ENCODE measurements at regions not wholly inside any gene's neighbourhood (a gene's known extent, or its start where the extent isn't known, plus 50 kb on each side); places are given as distances from the start of the nearest gene placed in this dataset.

DNA sequence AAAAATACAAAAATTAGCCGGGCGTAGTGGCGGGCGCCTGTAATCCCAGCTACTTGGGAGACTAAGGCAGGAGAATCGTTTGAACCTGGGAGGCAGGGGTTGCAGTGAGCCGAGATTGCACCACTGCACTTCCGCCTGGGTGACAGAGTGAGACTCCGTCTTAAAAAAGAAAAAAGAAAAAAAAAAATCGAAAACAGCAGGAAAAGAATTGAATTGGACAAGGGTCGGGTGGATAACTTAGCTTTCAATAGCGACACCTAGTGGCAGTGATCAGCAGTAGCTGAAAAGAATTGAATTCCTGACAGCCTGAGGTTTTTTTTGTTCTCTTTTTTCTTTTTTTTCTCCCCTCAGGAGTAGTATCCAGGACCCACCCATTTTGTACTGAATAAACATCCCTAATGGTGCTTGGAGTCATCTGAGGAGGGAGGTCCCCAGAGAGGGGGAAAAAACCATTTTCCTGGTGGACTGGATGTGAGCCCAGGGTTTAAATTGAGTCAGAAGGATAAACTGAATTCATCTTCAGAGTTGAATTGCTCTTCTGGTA lies 55.1 kb downstream of the CYCS start:
- peaks cover 2 to 14% of the 10 kb centered on the region in 2 donors for H3K4me1 Mint-ChIP-seq (ENCODE audit: low read depth in 2 of 2)
- H3K27ac Mint-ChIP-seq: peak overlapping the region in 1 of 2 donors; percentile 27
- DNase-seq (ENCODE audit: low spot score): no peak
- no peak overlapping the region for H3K4me3 Mint-ChIP-seq
- ATAC-seq: peak; percentile 57 to 67
- H3K9me3 Mint-ChIP-seq: no peaks in the 10 kb centered on the region
- no peaks in the 10 kb centered on the region for H3K27me3 Mint-ChIP-seq
- H3K36me3 Mint-ChIP-seq: no peaks in the 10 kb centered on the region

DNA sequence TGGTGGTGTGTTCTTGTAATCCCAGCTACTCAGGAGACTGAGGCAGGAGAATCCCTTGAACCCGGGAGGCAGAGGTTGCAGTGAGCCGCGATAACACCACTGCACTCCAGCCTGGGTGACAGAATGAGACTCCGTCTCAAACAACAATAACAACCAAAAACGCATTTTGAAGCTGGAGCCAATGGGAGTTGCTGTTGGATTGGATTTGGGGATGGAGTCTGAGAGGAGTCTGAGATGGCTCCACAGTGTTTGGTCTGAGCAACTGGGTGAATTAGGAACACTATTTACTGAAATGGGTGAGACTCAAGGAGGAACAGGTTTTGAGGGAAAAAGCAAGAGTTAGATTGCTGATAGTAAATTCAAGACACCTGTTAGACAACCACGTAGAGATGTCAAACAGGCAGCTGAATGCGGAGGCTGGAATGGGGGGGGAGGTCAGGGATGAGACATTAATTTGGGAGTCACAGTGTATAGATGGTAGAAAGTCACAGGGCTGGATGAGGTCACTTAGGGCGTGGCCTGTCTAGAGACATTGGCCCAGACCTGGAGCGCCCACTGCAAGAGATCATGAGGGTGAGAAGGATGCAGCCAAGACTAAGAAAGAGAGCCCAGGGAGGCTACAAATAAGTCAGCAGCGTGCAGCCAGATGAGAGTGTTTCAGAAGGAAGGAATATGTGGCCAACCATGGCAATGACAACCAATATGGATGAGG lies 56.4 kb downstream of the CYCS start:
- Mint-ChIP-seq H3K27me3 (no peaks in the 10 kb centered on the region), H3K4me3 (no peak overlapping the region), H3K36me3 (no peaks in the 10 kb centered on the region), H3K4me1 (ENCODE audit: low read depth in 2 of 2) (peaks cover 2 to 14% of the 10 kb centered on the region in 2 donors), H3K9me3 (no peaks in the 10 kb centered on the region), H3K27ac (no peak overlapping the region)
- DNase-seq (ENCODE audit: low spot score) (no peak), ATAC-seq (peak in 1 of 2 donors; percentile 27)

- DNase-seq (ENCODE audit: low spot score): no peak
- no peaks in the 10 kb centered on the region for H3K27me3 Mint-ChIP-seq
- H3K4me3 Mint-ChIP-seq: no peak overlapping the region
- no peak overlapping the region for H3K27ac Mint-ChIP-seq
- H3K4me1 Mint-ChIP-seq (ENCODE audit: low read depth in 2 of 2): peaks cover 2 to 9% of the 10 kb centered on the region in 2 donors
- no peaks in the 10 kb centered on the region for H3K9me3 Mint-ChIP-seq
- no peaks in the 10 kb centered on the region for H3K36me3 Mint-ChIP-seq
- no peak for ATAC-seq
Observed at GRCh38 chr7:25067726-25068501, 57.1 kb downstream of the CYCS start.

DNA sequence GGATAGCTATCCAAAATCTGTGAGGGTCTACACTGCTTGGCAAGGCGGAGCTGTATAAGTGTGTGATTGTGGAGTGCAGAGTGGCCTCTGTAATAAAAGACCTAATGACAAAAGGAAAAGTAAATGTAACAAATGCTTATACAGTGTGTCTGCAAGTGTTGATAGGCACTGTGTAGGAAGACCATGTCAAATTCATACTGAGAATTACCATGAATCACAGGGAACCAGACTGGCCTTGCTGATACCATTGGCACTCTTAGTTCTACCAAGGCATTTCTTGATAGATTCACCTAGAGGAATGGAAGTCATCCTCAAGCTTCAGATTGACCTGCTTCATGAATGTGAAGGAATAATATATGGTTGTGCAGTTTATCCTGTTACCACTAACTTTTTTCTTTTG lies 58.8 kb downstream of the CYCS start:
- no peak for ATAC-seq
- H3K27ac Mint-ChIP-seq: no peak overlapping the region

DNA sequence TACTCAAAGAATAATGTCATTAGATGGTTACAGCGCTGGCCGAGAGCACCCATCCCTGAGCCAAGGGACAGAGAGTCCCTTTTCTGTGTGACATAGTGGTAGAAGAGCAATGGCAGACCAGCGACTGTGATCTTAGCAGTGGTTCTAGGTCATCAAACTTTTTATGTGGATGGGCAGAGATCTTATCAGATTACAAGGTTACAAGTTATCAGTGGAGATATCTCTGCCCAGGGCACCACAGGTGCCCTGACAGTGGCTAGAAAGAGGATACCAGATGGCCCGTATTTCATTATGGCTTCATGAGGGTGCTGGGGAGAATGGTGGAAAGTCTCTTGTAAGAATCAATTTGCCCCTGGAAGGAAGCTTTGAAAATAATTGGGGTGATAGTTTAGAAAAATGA lies 62.7 kb downstream of the CYCS start:
- Mint-ChIP-seq H3K27me3 (no peaks in the 10 kb centered on the region), H3K36me3 (no peaks in the 10 kb centered on the region), H3K4me3 (no peak overlapping the region)

More for the DNA sequence above, 58.8 kb downstream of the CYCS start:
- no peak for DNase-seq (ENCODE audit: low spot score)
- Mint-ChIP-seq H3K4me3 (no peak overlapping the region), H3K36me3 (no peaks in the 10 kb centered on the region), H3K27me3 (no peaks in the 10 kb centered on the region), H3K4me1 (ENCODE audit: low read depth in 2 of 2) (peaks cover 2 to 9% of the 10 kb centered on the region in 2 donors), H3K9me3 (no peaks in the 10 kb centered on the region)

DNA sequence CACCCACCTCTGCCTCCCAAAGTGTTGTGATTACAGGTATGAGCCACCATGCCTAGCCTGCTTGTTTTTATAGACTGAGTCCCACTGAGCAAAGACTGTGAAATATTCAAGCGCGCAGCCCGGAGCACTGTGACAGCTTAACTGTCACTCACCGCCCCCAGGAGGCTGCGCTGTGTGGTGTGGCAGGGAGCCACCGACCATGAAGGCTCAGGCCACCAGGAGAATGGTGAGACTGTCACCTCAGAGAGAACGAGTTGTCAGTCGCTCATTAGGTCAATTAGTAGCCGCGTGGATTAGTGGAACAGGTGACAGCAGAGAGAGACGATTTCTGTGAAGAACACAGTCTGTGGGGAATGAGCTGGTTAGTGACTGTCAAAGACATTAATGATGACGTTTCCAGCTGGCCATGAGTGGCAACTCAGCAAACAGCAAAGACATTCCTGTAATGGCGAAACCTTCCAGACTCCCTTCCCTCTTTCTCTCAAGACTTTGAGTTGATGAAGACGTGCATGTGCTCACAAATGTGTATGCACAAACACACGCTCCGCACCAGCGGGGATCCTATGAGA lies 64.5 kb downstream of the CYCS start:
- Mint-ChIP-seq H3K9me3 (no peaks in the 10 kb centered on the region), H3K27ac (no peak overlapping the region), H3K36me3 (no peaks in the 10 kb centered on the region), H3K4me1 (ENCODE audit: low read depth in 2 of 2) (no peaks in the 10 kb centered on the region), H3K27me3 (no peaks in the 10 kb centered on the region), H3K4me3 (no peak overlapping the region)
- ATAC-seq (no peak), DNase-seq (ENCODE audit: low spot score) (no peak)

More for the DNA sequence above, 62.7 kb downstream of the CYCS start:
- Mint-ChIP-seq H3K4me1 (ENCODE audit: low read depth in 2 of 2) (no peaks in the 10 kb centered on the region), H3K9me3 (no peaks in the 10 kb centered on the region), H3K27ac (no peak overlapping the region)
- ATAC-seq (no peak), DNase-seq (ENCODE audit: low spot score) (no peak)

DNA sequence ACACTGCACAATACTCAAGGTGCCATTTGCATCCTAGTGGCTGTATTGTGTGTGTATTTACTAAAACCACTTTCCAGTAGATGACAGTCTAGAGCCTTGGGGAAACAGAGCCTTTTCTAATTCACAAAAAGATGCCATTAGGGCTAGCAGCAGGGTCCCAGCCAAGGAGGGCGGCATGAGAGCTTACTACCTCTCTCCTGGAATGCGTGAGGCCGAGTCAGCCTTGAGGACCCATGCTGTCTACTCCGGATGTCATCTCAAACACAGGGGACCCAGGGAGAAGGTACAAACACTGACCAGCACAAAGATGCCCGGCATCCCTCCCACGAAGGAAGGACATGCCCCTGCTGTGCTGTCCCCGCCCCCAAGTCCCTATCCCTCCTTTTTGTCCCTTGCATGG lies 65.5 kb downstream of the CYCS start:
- H3K27ac Mint-ChIP-seq: no peak overlapping the region
- ATAC-seq: no peak
- H3K27me3 Mint-ChIP-seq: no peaks in the 10 kb centered on the region
- no peaks in the 10 kb centered on the region for H3K4me1 Mint-ChIP-seq (ENCODE audit: low read depth in 2 of 2)
- H3K9me3 Mint-ChIP-seq: no peaks in the 10 kb centered on the region
- H3K4me3 Mint-ChIP-seq: no peak overlapping the region
- H3K36me3 Mint-ChIP-seq: no peaks in the 10 kb centered on the region
- DNase-seq (ENCODE audit: low spot score): no peak

DNA sequence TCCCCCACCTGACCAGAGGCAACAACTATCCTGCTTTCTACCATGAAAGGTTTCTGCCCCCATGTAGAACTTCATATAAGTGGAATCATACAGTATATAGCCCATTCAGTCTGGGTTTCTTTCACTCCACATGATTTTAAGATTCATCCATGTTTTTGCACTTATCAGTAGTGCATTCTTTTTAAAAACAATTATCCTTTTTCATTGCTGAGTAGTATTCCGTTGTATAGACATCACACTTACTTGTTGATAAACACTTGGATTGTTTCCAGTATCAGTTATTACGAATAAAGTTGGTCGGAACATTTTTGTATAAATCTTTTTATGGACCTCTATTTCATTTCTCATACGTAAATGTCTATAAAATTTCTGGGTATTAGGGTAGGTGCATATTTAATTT lies 68.7 kb downstream of the CYCS start:
- H3K27ac Mint-ChIP-seq: no peak overlapping the region
- H3K36me3 Mint-ChIP-seq: no peaks in the 10 kb centered on the region
- ATAC-seq (no peak), DNase-seq (ENCODE audit: low spot score) (no peak)
- H3K4me1 Mint-ChIP-seq (ENCODE audit: low read depth in 2 of 2): no peaks in the 10 kb centered on the region
- H3K27me3 Mint-ChIP-seq: no peaks in the 10 kb centered on the region
- no peaks in the 10 kb centered on the region for H3K9me3 Mint-ChIP-seq
- H3K4me3 Mint-ChIP-seq: no peak overlapping the region

DNA sequence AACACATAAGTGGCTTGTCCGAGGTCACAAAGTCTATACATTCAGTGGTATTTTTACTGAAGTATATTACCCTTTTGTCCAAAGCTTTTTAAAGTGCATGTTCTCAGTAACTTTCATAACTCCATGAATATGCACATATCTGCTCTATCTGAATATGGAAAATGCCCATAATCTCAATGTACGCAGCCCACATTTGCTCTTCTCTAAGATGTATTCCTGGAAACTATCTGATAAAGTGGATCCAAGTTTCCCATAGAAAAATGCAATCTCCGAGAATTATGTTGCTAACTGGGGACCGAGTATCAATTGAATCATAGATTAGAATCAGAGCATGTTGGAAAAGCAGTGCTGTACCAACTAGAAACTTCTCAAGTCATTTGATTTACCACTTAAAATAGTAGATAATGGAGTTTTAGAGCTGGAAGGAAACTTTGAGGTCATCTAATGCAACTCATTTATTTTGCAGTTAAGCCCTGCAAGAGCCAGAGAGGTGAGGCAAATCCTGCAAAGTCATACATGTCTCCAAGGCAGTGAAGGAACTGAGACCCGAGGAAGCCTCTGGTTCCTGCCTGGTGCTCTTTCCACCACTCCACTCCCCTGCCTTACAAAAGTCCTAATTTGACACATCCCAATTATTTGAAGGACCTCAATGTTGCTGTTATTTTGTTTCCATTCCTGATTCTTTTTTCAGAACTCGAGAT lies 69.4 kb downstream of the CYCS start:
- Mint-ChIP-seq H3K27me3 (no peaks in the 10 kb centered on the region), H3K36me3 (no peaks in the 10 kb centered on the region), H3K27ac (no peak overlapping the region), H3K4me3 (no peak overlapping the region), H3K9me3 (no peaks in the 10 kb centered on the region), H3K4me1 (ENCODE audit: low read depth in 2 of 2) (no peaks in the 10 kb centered on the region)
- no peak for ATAC-seq
- no peak for DNase-seq (ENCODE audit: low spot score)

DNA sequence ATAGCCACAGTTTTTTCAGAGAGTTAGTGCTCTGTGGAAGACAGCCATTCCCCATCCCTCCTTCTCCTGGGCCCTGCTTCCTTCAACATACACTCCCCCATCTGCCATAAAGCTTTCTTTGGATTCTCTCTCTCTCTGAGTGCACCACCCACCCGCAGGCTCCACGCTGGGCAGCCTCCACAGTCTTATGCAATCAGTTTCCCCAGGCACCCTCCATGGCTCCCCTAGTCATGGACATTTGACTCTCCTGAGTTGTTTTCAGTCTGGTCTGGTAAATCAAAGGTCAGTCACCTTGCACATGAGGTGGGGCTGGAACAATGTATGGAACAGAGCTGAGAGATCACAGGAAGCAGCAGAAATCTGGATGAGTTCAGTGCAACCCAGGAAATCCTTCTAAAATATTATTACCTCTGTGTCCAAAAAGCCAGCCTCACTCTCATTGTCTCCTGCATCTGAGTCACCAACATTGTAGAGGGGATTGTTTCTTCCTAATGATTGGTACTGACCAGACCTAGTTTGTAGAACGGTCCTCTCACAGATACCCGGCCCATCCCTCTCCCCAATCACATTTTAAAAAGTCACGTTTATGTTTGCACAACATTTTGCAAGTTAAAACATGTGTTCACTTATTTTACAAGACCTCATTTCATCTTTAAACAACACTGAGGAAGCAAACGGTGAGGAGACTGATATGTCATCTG lies 70.1 kb downstream of the CYCS start:
- Mint-ChIP-seq H3K27me3 (peaks cover 0 to 2% of the 10 kb centered on the region in 2 donors), H3K27ac (no peak overlapping the region), H3K36me3 (no peaks in the 10 kb centered on the region), H3K9me3 (no peaks in the 10 kb centered on the region), H3K4me1 (ENCODE audit: low read depth in 2 of 2) (no peaks in the 10 kb centered on the region), H3K4me3 (no peak overlapping the region)
- ATAC-seq (peak in 1 of 2 donors; percentile 13), DNase-seq (ENCODE audit: low spot score) (no peak)

DNA sequence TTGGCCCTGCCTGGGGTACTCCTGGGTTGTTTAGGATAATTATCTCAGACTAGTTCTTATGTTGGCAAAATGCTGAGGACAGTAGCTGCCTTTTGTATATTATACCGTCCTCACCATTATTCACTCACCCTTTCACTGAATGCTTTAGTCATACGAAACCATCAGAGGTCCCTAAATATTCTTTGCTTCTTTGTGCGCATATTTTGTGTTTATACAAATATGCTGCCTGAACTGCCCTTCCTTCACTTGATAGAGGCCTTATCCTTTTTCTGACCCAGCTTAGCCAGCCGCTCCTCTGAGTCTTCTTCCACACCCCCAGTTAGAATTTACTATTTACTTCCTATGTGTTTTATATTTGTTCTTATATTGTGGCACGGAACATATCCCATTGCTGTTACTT lies 70.2 kb upstream of the OSBPL3 start:
- no peaks in the 10 kb centered on the region for H3K36me3 Mint-ChIP-seq
- H3K4me3 Mint-ChIP-seq: no peak overlapping the region
- no peak overlapping the region for H3K27ac Mint-ChIP-seq
- no peaks in the 10 kb centered on the region for H3K9me3 Mint-ChIP-seq
- ATAC-seq (no peak), DNase-seq (ENCODE audit: low spot score) (no peak)
- peaks cover 0 to 2% of the 10 kb centered on the region in 2 donors for H3K27me3 Mint-ChIP-seq
- no peaks in the 10 kb centered on the region for H3K4me1 Mint-ChIP-seq (ENCODE audit: low read depth in 2 of 2)

DNA sequence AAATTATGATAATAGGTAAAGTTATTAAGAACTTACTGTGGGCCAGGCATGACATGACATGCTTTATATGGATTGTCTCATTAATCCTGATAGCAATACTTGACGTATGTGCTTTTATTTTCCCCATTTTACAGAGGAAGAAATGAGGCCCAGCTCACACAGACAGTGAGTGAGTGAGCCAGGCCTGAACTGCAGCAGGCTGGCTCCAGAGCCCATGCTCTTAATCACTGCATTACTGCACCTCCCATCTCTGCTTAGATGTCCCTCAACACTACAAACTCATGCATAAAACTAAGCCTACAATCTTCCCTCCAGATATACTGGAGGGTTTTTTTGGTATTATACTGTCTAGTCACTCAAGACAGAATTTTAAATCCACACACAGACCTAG lies 68.5 kb upstream of the OSBPL3 start:
- Mint-ChIP-seq H3K27ac (no peak overlapping the region), H3K4me3 (no peak overlapping the region), H3K27me3 (peaks cover 0 to 2% of the 10 kb centered on the region in 2 donors), H3K9me3 (no peaks in the 10 kb centered on the region), H3K4me1 (ENCODE audit: low read depth in 2 of 2) (no peaks in the 10 kb centered on the region), H3K36me3 (no peaks in the 10 kb centered on the region)
- DNase-seq (ENCODE audit: low spot score): no peak
- no peak for ATAC-seq
